A549 (cell line): ENCODE measurements at regions not wholly inside any gene's neighbourhood (a gene's known extent, or its start where the extent isn't known, plus 50 kb on each side); places are given as distances from the start of the nearest gene placed in this dataset.

Experiments used
- ATAC-seq, 2 experiments: fragments of 200-7000 bp in 1 of 2; fragments of >200 bp in 1 of 2; cut with Nextera tagmentation in 1 of 2; cut with Tn5 transposase in 1 of 2; 3 replicates each; pipeline versions ENCODE4 v1.8.0 to v1.9.1; 2018 to 2020; ENCODE audit warnings: mild to moderate bottlenecking in 1 of 2, moderate library complexity in 1 of 2
- CTCF ChIA-PET: fragments of 300-600 bp; sonication (Branson Sonifier 250); formaldehyde crosslinking; extraction: SDS; loops from one replicate; lab custom pipeline; 2021; ENCODE audit warnings: antibody characterized with exemption, inconsistent platforms; lab: Yijun Ruan, JAX
- POLR2A ChIA-PET: fragments of 350-600 bp; formaldehyde crosslinking; extraction: SDS; loops from one replicate; lab custom pipeline; 2021; ENCODE audit warnings: antibody characterized with exemption, inconsistent platforms; lab: Yijun Ruan, JAX
- DNase-seq, 2 experiments: peaks; one replicate each; pipeline versions ENCODE4 v3.0.0 to v3.0.0-alpha.2; 2011 to 2016; ENCODE audit warnings: low read depth in 1 of 2, low spot score in 1 of 2
- FAIRE-seq: peaks from 2 replicates; lab custom pipeline; 2011; peaks lifted over from hg19 to GRCh38; lab: Jason Lieb, UNC
- H3K27ac ChIP-seq, 2 experiments: fragments of >200 bp; sonication (Bioruptor Twin); formaldehyde crosslinking; 3 replicates each; pipeline ENCODE4 v1.5.1; 2016 to 2017
- H3K4me1 ChIP-seq: fragments of >200 bp; sonication (Bioruptor Twin); formaldehyde crosslinking; 3 replicates; pipeline ENCODE4 v1.6.1; 2016
- H3K4me2 ChIP-seq: fragments of >200 bp; sonication (Bioruptor Twin); formaldehyde crosslinking; 3 replicates; pipeline ENCODE4 v1.6.1; 2016
- H3K4me3 ChIP-seq: fragments of >200 bp; sonication (Bioruptor Twin); formaldehyde crosslinking; 3 replicates; pipeline ENCODE4 v1.5.1; 2016
- H3K9me3 ChIP-seq: fragments of >200 bp; sonication (Bioruptor Twin); formaldehyde crosslinking; 3 replicates; pipeline ENCODE4 v1.6.1; 2016
- BHLHE40 ChIP-seq: IDR thresholded peaks from 2 replicates; pipeline ENCODE4 v1.6.1; 2012; ENCODE audit warnings: low read depth, low read length, inconsistent platforms
- CBX8 ChIP-seq: fragments of 200-600 bp; sonication (generic); IDR thresholded peaks from 2 replicates; pipeline ENCODE4 v1.6.1; 2016
- CEBPB ChIP-seq, 2 experiments: fragments of >200 bp in 1 of 2; sonication (Bioruptor Twin) in 1 of 2; formaldehyde crosslinking in 1 of 2; IDR thresholded peaks; 2 replicates each; pipeline ENCODE4 v1.6.1; 2012 to 2016
- CHD4 ChIP-seq: fragments of 200-600 bp; sonication (generic); IDR thresholded peaks from 2 replicates; pipeline ENCODE4 v1.6.1; 2016; ENCODE audit warnings: antibody characterized with exemption, mild to moderate bottlenecking, borderline replicate concordance
- CTCF ChIP-seq: fragments of >200 bp; sonication (Bioruptor Twin); formaldehyde crosslinking; IDR thresholded peaks from 3 replicates; pipeline ENCODE4 v1.5.1; 2016
- E2F6 ChIP-seq: IDR thresholded peaks from 2 replicates; pipeline ENCODE4 v1.6.1; 2012; ENCODE audit warnings: low read depth, borderline replicate concordance
- FOSL2 ChIP-seq, 2 experiments: fragments of 450-650 bp in 1 of 2; fragments of >200 bp in 1 of 2; sonication (Bioruptor Twin) in 1 of 2; formaldehyde crosslinking; IDR thresholded peaks; 2 replicates each; pipeline versions ENCODE4 v1.5.0 to v1.6.1; 2016 to 2020; ENCODE audit warnings: mild to moderate bottlenecking in 1 of 2, moderate library complexity in 1 of 2
- GATA3 ChIP-seq: IDR thresholded peaks from 2 replicates; pipeline ENCODE4 v1.6.1; 2012; ENCODE audit warnings: borderline replicate concordance
- HES2 ChIP-seq: fragments of >200 bp; sonication (Bioruptor Twin); formaldehyde crosslinking; IDR thresholded peaks from 2 replicates; pipeline ENCODE4 v1.6.1; 2016
- HEYL ChIP-seq: fragments of 250-450 bp; sonication (Bioruptor Pico); IDR thresholded peaks from 2 replicates; pipeline ENCODE4 v1.8.0; 2021; ENCODE audit warnings: mild to moderate bottlenecking, moderate library complexity
- HOXA7 ChIP-seq: fragments of 250-450 bp; sonication (Bioruptor Pico); IDR thresholded peaks from 2 replicates; pipeline ENCODE4 v1.5.0; 2020; ENCODE audit warnings: mild to moderate bottlenecking, moderate library complexity
- MAZ ChIP-seq: fragments of 150-350 bp; IDR thresholded peaks from 2 replicates; pipeline ENCODE4 v1.6.1; 2014; ENCODE audit warnings: antibody characterized with exemption, low read depth, low read length, borderline replicate concordance
- MYC ChIP-seq: IDR thresholded peaks from 2 replicates; pipeline ENCODE4 v1.6.1; 2012; ENCODE audit warnings: mild to moderate bottlenecking, inconsistent platforms, low read length, improper control_type of control experiment, borderline replicate concordance
- POLR2AphosphoS2 ChIP-seq: conservative IDR thresholded peaks from 2 replicates; pipeline ENCODE4 v1.6.1; 2012; ENCODE audit warnings: low read length, improper control_type of control experiment, inconsistent platforms
- RAD21 ChIP-seq, 2 experiments: fragments of >200 bp in 1 of 2; sonication (Bioruptor Twin) in 1 of 2; formaldehyde crosslinking in 1 of 2; IDR thresholded peaks in 1 of 2; conservative IDR thresholded peaks in 1 of 2; 2 replicates in 1 of 2; 3 replicates in 1 of 2; pipeline ENCODE4 v1.6.1; 2012 to 2018; ENCODE audit warnings: inconsistent platforms in 1 of 2
- REST ChIP-seq: fragments of 200-600 bp; sonication (generic); IDR thresholded peaks from 2 replicates; pipeline ENCODE4 v1.6.1; 2016; ENCODE audit warnings: antibody characterized with exemption, mild to moderate bottlenecking, moderate library complexity
- RNF2 ChIP-seq: fragments of 200-600 bp; sonication (generic); IDR thresholded peaks from 2 replicates; pipeline ENCODE4 v1.6.1; 2016; ENCODE audit warnings: low read depth, mild to moderate bottlenecking, antibody characterized with exemption, moderate library complexity, borderline replicate concordance
- SMC3 ChIP-seq: fragments of >200 bp; sonication (Bioruptor Twin); formaldehyde crosslinking; IDR thresholded peaks from 3 replicates; pipeline ENCODE4 v1.6.1; 2018; ENCODE audit warnings: inconsistent platforms
- SREBF2 ChIP-seq: fragments of 450-650 bp; IDR thresholded peaks from 2 replicates; pipeline ENCODE4 v1.6.1; 2014; ENCODE audit warnings: mild to moderate bottlenecking, moderate library complexity
- USF2 ChIP-seq: fragments of 450-650 bp; IDR thresholded peaks from 2 replicates; pipeline ENCODE4 v1.6.1; 2014; ENCODE audit warnings: antibody characterized with exemption
- WGBS: methylation state at CpG from one replicate; pipeline ENCODE4 v1.1.6; 2017; ENCODE audit errors: missing lambda C conversion rate; 5-methylcytosine and 5-hydroxymethylcytosine counted together

- ATAC-seq (no peak), FAIRE-seq (no peak), DNase-seq (no peak)
- H3K4me3 ChIP-seq = no peak overlapping the region
- 66% methylated on average over 1 of the region's 1 CpG for WGBS
- TF ChIP-seq MYC (no peak), FOSL2 (IDR thresholded peaks at IDR 0.05) (no peak), FOSL2 (CRISPR knock-in tag; IDR thresholded peaks at IDR 0.05) (no peak), CEBPB (IDR thresholded peaks at IDR 0.05) (no peak), CTCF (no peak), E2F6 (no peak), REST (no peak), BHLHE40 (no peak), CHD4 (no peak), RAD21 (conservative IDR thresholded peaks at IDR 0.05 in 1 of 2, IDR thresholded peaks at IDR 0.05 in 1 of 2) (no peak), USF2 (no peak), SREBF2 (no peak)
- H3K4me1 ChIP-seq = no peaks in the 10 kb centered on the region
- ChIA-PET CTCF (no interaction called here), POLR2A (no interaction called here)
- no peak overlapping the region for H3K27ac ChIP-seq
- no peak overlapping the region for H3K4me2 ChIP-seq
- peaks cover 4% of the 10 kb centered on the region; the same call in 2 of the 3 replicates for H3K9me3 ChIP-seq
Measured at GRCh38 chr2:150107170-150107569, 380.3 kb downstream of the RND3 start.

- no peak for ATAC-seq
- WGBS = 80% methylated on average over 2 of the region's 2 CpGs
- H3K9me3 ChIP-seq = peaks cover 4% of the 10 kb centered on the region; the same call in 2 of the 3 replicates
- ChIA-PET POLR2A (no interaction called here), CTCF (interaction anchor here (1.2 kb wide), 1 partner anchor 12 kb away, joined by 3 read pairs; no protein-coding TSS in a partner anchor)
- H3K4me3 ChIP-seq = no peak overlapping the region
- peaks cover 8% of the 10 kb centered on the region; the same call in 2 of the 3 replicates for H3K4me1 ChIP-seq
- FAIRE-seq = no peak
- H3K4me2 ChIP-seq = no peak overlapping the region
- TF ChIP-seq SMC3 (no peak), HES2 (no peak), RNF2 (no peak), CHD4 (no peak), HOXA7 (CRISPR knock-in tag) (no peak), GATA3 (no peak), RAD21 (conservative IDR thresholded peaks at IDR 0.05 in 1 of 2, IDR thresholded peaks at IDR 0.05 in 1 of 2) (no peak), MAZ (no peak), HEYL (CRISPR knock-in tag) (no peak), CBX8 (no peak), POLR2AphosphoS2 (no peak), E2F6 (no peak)
- DNase-seq = no peak
- H3K27ac ChIP-seq = no peak overlapping the region
Measured at GRCh38 chr2:150101947-150102346, 385.5 kb downstream of the RND3 start.
